ENCODE measurements at regions not wholly inside any gene's neighbourhood (a gene's known extent, or its start where the extent isn't known, plus 50 kb on each side); places are given as distances from the start of the nearest gene placed in this dataset.

GRCh38 chr12:102682366-102683289 lies 202.3 kb upstream of the IGF1 start:
- TF ChIP-seq ZNF654 (tag by site-specific recombination; IDR thresholded peaks at IDR 0.05; ENCODE audit: low read depth): no peak
- no peak for TF ChIP-seq ZNF670 (tag by site-specific recombination; IDR thresholded peaks at IDR 0.05; ENCODE audit: low read depth)
- no peak for TF ChIP-seq YY1 (tag by site-specific recombination; IDR thresholded peaks at IDR 0.05)
- TF ChIP-seq CTCF (tag by site-specific recombination; IDR thresholded peaks at IDR 0.05): no peak
- TF ChIP-seq ZNF24 (tag by site-specific recombination; IDR thresholded peaks at IDR 0.05): no peak
- no peak for TF ChIP-seq ZNF76 (tag by site-specific recombination; IDR thresholded peaks at IDR 0.05; ENCODE audit: borderline replicate concordance, low read depth)
- TF ChIP-seq ZNF473 (tag by site-specific recombination; IDR thresholded peaks at IDR 0.05): no peak
- no peak for TF ChIP-seq BCL11A (tag by site-specific recombination; IDR thresholded peaks at IDR 0.05; ENCODE audit: low read depth)
- TF ChIP-seq MEIS1 (CRISPR knock-in tag; IDR thresholded peaks at IDR 0.05; ENCODE audit: borderline replicate concordance): no peak
- no peak for TF ChIP-seq ZNF501 (tag by site-specific recombination; IDR thresholded peaks at IDR 0.05)
- no peak for TF ChIP-seq FEZF1 (tag by site-specific recombination; IDR thresholded peaks at IDR 0.05)
- TF ChIP-seq KLF10 (tag by site-specific recombination; IDR thresholded peaks at IDR 0.05): no peak
- TF ChIP-seq ZNF175 (tag by site-specific recombination; IDR thresholded peaks at IDR 0.05): no peak
- TF ChIP-seq ZIC2 (tag by site-specific recombination; IDR thresholded peaks at IDR 0.05): no peak
